LNCAP (cell line): ENCODE measurements at regions not wholly inside any gene's neighbourhood (a gene's known extent, or its start where the extent isn't known, plus 50 kb on each side); places are given as distances from the start of the nearest gene placed in this dataset.

Experiments used
- CTCF ChIP-seq: fragments of 450-650 bp; IDR thresholded peaks from 2 replicates; pipeline ENCODE4 v1.5.1; 2017; ENCODE audit warnings: mild to moderate bottlenecking

DNA sequence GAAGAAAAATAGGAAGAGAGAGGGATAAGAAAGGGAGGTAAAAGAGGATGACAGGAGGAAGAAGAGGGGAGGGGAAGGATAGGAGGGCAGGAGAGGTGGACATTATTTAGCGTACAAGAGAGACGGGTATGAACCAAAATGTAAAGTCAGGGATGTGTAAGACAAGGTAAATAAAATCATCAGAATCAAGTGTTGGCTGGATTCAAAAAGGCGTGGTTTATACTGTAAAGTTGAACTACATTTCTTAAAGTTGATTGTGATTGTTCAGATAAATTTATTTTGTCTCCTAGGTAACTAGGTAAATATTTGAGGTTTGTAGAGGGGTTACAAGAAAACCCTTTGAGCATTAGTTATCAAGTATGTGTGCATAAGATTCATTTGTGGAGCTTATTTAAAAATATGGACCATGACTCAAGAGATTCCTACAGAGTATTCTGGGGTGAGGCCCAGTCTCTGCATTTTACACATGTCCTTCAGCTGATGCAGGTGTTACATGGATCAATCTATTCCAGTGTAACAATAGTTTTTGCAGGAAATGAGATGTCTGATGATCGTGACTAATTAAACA lies 512.1 kb upstream of the MBL2 start:
- no peak for TF ChIP-seq CTCF

GRCh38 chr10:53276797-53277196 lies 504.2 kb upstream of the MBL2 start:
- TF ChIP-seq CTCF = no peak

DNA sequence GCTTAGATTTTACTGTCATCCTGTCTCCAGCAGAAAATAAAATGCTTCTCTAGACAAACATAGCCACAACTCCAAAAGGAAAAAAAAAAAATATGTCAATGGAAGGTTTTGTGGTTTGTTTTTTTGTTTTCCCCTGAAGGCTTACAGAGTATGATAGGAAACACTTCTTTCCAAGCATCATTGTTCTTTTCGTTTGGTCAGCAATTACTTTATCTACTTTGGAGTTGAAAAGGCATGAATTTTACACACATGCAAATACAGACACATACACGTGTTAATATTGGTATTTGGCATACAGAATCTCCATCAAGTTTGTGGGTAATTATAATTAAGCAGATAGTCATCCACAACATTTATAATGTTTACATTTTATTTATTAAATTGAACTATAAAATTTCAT lies 496.9 kb upstream of the MBL2 start:
- TF ChIP-seq CTCF = no peak

DNA sequence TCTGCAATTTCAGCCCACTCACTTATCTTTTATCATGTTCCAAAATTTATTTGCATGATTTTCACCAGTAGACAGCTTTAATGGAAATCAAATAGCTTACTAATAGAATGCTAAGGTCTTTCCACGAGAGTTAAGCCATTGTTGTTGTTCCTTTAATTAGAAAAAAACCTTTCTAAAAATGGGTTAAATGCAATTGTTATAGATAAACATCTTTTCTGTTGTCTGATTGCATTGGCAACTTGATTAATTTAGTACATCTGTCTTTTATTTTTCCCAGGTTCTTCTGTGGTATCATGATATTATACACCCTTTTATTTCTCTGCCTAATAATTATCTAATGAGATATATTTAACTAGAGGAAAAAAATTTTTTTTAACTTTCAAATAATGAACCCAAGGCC lies 487.6 kb upstream of the MBL2 start:
- no peak for TF ChIP-seq CTCF

DNA sequence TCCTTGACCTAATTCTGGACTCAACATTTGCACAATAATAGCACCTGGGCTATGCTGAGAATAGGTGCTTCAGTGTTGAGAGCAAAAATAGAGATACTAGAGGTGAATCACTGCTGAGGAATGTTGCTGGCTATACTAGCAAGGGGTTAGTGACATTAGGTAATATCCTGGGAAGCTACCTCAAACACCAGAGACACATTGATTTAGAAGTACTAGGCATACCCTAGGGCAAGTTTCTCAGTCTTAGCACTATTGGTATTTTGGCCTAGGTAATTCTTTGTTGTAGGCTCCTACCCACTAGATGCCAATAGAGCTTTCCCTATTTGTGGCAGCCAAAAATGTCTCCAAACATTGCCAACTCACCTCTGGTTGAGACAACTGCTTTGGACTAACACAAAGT lies 484.0 kb upstream of the MBL2 start:
- no peak for TF ChIP-seq CTCF

GRCh38 chr10:53255661-53256205 lies 483.1 kb upstream of the MBL2 start:
- TF ChIP-seq CTCF = no peak

DNA sequence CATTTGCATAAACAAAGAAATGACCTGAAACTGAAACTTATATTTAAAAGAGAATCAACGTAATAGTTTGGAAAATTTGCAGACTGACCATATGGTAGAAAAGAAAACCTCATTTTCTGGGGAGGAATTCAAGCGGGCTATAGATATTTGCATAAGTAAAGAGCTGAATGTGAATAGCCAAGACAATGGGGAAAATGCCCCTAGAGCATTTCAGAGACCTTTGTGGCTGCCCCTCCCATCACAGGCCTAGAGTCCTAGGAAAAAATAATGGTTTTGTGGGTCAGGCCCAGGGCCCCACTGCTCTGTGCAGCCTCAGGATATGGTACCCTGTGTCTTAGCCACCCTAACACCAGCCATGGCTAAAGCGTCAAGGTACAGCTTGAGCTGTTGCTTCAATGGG lies 480.6 kb upstream of the MBL2 start:
- no peak for TF ChIP-seq CTCF

- TF ChIP-seq CTCF = no peak
Observed at GRCh38 chr10:53239873-53240272, 467.3 kb upstream of the MBL2 start.
